GM19467 (cell line): ENCODE measurements at regions not wholly inside any gene's neighbourhood (a gene's known extent, or its start where the extent isn't known, plus 50 kb on each side); places are given as distances from the start of the nearest gene placed in this dataset.
"Not testable (repeated sequence)": the region's sequence is repeated elsewhere in the genome, so short reads cannot be mapped to it uniquely, and the experiment has no call there.

Experiments
- ATAC-seq: cut with Tn5 transposase; IDR thresholded peaks from one replicate; pipeline ENCODE4 v1.9.1; 2021; ENCODE audit warnings: mild to moderate bottlenecking, moderate library complexity; ENCODE audit not compliant: unreplicated experiment

DNA sequence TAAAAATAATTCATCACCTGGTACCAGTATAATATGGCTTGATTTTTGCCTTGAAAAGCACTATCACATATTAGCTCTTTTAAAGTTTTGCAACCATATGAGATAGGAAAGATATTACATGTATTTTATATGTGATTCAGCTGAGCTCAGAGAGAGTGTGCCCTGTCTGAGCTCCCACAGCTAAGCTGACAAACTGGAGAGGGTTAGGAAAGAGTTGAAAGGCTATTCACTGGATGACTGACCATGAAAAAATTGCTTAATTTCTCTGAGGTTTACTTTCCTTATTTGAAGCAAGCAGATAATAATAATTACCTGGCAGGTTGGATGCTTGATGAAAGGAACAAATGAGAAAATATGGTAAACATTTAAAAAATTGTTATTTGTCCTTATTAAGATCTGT is 97.4 kb upstream of the CCDC80 start:
- no peak for ATAC-seq

DNA sequence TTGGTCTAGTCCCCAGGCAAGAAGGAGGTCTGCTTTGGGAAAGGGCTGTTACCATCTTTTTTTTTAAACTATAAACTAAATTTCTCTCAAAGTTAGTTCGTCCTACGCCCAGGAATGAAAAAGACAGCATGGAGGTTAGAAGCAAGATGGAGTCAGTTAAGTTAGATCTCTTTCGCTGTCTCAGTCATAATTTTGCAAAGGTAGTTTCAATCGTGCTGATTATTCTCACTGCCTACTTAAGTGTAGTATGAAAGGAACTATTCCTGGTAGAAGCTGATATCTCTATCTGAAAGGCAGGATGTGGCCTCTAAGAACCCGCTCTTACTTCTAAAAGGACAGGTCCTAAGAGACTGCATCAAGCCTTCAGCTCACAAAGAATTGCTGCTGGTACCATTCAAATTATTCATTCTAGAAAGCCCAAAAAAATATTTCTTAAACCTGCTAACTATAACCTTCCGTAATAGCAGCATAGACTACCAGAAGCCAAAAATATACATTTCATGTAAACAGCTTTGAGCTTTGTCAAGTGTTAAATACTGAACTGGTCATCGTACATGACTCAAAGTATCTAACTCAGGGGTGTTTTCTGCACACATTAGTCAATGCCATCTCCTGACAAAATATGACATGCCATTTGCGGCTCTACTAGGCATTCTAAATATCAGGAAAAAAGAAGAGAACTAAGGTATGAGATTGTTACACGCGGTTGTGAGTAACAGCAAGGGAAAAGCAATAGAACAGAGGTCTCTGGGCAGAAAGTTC is 96.0 kb upstream of the CCDC80 start:
- no peak for ATAC-seq

DNA sequence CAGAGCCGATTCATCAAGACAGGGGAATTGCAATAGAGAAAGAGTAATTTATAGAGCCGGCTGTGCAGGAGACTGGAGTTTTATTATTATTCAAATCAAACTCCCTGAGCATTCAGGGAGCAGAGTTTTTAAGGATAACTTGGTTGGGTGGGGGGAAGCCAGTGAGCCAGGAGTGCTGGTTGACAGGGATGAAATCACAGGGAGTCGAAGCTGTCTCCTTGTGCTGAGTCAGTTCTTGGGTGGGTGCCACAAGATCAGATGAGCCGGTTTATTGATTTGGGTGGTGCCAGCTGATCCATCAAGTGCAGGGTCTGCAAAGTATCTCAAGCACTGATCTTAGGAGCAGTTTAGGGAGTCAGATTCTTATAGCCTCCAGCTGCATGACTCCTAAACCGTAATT is 95.4 kb upstream of the CCDC80 start:
- no peak for ATAC-seq

DNA sequence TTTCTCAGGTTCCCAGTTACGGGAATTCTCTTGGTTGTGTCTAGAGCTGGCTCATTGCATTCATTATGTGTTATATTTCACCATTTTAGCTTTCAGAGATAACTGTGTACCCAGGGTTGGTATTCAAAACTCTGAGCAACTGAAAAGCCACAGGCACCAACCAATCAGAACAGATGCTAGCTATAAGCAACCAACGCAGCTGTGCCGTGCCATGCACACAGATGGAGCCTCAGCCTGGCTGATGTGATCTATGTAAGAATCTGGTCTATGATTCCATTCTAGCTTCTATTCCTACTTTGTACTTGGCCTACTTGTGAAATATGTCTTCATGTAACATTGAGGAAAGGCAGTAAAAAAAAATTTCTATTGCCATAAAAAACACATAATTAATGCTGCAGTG is 95.0 kb upstream of the CCDC80 start:
- no peak for ATAC-seq

DNA sequence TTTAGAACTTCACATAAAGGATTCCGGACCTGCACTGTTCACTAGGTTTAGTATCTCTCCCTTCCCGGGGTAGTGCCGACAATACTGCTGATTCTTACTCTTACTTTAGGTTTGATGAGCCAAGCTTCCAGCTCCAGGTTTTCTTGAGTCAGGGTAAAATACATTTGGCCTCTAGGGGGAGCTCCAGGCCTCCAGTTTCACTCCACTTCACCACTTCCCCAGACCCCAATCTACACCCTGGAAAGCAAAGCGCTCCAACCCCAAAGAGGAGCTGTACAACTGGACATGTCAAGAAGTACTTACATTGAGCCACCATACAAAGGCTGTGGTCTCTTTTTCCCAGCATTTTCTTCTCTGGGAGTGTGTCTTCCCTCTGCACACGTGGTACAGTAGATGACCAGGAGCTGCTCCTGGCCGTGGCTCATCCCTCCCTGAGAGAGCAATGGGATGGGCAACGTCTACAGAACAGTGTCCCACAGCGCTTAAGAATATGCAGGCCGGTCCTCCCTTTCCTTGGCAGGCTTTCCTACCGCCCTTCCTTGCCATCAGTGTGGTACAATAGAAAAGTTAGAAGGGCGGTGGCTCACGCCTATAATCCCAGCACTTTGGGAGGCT is 93.9 kb upstream of the CCDC80 start:
- ATAC-seq: peak; percentile 61

DNA sequence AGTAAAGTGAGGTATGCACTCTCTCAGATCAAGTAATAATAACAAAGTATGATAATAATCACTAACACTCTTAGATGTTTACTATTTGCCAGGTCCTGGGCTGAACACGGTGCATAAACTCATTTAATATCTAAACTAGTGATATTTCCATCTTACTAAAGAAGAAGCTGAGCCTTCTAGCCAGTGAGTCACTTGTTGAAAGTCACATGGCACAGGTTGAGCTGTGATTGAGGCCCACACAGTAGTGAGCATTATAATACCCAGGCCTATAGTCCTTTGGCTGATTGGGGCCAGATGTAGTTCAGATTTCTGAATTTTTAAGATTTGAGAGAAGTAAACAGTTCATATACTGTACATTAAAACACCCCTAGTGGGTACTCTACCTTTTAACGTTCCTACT is 93.2 kb upstream of the CCDC80 start:
- no peak for ATAC-seq

DNA sequence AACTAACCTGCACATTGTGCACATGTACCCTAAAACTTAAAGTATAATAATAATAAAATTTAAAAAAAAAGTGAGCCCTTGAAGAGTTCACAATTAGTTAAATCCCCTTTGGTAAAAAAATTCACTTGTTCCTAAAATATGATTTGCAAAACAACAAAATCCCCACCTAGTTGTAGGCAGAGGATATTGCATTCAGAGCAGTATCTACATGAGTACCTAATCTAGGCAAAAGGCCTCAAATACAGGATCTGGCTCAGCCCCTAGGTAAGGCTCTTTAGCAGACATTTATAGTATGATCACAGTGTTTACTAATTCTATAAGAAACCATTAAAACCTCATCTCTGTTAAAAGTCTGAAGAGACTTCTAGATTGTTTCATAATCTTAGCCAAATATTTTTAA is 89.3 kb upstream of the CCDC80 start:
- no peak for ATAC-seq

DNA sequence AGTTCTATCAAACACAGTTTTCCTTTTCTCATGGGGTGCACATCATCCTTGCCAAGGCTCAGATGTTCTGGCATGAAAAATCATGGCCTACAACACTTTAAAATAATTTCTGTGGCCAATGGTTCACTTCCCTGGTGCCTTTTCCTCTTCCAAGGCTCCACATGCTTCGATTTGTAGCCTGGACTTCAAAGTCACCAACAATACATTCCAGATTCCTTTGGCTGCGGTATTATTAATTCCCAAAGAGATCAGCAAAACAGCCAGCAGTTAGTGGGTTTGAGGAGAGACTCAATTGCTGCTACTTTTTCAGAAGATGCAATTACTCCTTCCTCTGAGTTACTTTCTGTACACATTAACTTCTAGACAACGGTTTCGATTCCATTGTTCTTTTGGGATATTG is 80.3 kb upstream of the CCDC80 start:
- no peak for ATAC-seq

DNA sequence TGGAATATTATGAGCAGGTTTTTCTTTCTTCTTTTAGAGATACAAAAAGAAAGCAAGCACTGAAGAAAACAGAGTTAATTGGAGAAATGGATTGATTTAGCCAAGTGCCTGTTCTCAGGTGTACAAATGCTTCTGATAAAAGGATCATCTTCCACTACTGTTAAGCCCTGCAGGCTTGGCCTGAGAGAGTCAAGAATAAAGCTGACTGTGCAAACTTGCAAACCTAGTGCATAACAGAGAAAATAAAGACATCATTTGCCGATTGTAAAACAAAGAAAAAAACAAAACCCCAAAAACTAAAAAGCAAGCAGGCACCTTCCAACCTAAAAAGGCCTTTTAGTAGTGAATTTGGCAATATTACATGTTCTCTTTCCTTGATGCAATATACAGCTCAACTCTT is 78.0 kb upstream of the CCDC80 start:
- no peak for ATAC-seq

DNA sequence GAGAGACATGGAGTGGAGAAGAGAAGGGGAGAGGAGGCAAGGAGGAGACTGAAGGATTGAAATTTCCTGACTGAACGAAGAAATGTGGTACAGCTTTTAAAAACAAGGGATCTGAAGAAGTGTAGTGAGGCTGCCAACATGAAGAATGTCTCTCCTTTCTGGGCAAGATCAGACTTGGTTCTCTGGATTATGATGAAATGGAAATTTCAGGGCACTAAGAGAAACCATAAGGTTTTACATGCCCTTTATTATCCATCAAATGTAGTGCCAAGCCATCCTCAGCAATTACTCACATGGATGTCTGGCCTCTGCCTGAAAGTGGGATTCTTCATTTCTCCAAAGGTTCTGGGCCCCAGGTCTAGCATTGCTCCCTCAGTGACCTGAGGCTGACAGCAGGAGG is 77.6 kb upstream of the CCDC80 start:
- ATAC-seq: no peak

DNA sequence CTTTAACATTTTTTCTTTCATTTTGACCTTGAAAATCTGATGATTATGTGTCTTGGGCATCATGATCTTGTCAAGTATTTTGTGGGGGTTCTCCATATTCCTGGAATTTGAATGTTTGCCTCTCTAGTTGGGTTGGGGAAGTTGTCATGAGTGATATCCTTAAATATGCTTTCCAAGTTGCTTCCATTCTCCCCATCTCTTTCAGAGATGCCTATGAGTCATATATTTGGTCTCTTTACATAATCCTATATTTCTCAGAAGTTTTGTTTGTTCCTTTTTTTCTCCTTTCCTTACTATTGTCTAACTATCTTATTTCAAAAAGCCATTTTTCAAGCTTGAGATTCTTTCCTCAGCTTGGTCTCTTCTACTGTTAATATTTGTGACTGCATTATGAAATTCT is 69.0 kb upstream of the CCDC80 start:
- no peak for ATAC-seq

DNA sequence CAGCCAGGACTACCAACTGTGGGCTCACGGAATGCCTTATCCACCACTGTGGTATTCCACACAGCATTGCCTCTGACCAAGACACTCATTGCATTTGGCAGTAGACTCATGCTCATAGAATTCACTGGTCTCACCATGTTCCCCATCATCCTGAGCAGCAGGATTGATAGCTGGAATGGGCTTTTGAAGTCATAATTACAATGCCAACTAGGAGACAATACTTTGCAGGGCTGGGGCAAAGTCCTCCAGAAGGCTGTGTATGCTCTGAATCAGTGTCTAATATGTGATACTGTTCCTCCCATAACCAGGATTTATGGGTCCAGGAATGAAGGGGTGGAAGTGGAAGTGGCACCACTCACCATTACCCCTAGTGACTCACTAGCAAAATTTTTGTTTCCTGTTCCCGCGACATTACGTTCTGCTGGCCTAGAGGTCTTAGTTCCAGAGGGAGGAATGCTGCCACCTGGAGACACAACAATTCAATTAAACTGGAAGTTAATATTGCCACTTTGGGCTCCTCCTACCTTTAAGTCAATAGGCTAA is 58.6 kb upstream of the CCDC80 start:
- ATAC-seq: no peak

DNA sequence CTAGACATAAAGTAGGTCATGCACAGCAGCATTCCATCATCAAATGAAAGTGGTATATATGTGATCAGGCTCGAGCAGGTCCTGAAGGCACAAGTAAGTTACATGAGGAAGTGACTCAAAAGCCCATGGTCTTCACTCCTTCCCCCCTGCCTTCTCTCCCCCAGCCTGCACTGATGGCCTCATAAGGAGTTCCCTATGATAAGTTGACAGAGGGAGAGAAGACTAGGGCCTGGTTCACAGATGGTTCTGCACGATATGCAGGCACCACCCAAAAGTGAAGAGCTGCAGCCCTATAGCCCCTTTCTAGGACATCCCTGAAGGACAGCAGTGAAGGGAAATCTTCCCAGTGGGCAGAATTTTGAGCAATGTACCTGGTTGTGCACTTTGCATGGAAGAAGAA is 57.5 kb upstream of the CCDC80 start:
- ATAC-seq: not testable (repeated sequence)

DNA sequence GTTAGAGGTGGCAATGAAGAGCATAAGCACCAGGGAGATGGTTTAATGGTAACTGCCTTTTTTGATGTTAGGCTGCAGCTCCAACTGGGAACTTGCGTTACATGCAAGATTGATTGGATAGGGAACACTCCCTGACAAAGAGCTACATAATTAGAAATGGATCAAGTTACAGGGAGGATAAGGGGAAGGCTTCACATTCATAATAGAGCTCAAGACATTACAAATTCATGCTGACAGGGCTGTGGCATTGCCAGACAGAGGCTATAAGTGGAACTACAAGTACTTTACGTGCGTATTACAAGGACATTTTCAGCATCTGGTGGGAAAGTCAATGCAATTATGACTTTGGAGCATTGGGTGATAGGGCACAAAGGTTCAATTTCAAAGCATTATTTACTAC is 55.3 kb upstream of the CCDC80 start:
- not testable (repeated sequence) for ATAC-seq

DNA sequence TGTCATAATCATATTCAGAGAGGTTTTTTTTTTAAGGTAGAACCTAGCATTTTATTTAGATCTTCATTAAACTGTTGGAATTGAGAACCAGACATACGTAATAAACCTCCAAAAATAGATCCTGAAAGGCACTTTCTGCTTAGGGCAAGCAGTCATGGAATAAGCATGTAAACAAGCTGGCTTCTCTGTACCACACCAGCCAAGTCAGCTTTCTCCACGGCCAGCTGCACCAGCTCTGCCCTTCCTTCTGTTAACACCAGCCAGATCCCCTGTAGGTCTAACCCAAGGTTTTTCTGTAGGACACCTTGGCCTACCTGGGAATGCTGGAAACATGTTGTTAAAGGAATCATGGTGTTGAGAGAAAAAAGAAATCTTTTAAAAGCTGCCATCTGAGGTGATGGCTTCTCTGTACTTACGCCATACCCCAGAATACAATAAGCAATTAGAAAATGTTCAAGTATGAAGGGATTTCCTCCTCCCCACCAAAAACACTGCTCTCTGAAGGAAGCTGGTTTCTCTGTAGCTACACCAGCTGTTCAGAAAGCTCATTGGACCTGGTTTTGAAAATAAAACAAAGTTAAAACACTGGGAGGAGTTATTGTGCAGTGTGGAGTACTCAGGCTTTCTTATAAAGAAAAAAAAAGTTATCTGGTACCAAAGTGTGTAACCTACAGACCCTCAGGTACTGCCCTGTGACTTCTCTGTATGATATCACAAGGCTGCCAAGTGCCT is 54.6 kb upstream of the CCDC80 start:
- not testable (repeated sequence) for ATAC-seq

DNA sequence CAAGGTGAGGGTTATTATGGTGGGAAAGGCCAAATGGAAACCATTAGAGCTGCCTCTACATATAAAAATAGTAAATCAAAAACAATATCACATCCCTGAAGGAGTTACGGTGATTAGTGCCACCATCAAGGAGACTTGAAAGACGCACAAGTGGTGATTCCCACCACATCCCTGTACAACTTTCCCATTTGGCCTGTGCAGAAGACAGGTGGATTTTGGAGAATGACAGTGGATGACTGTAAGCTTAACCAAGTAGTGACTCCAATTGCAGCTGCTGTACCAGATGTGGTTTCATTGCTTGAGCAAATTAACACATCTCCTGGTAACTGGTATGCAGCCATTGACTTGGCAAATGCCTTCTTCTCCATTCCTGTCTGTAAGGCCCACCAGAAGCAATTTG is 54.0 kb upstream of the CCDC80 start:
- ATAC-seq: not testable (repeated sequence)

DNA sequence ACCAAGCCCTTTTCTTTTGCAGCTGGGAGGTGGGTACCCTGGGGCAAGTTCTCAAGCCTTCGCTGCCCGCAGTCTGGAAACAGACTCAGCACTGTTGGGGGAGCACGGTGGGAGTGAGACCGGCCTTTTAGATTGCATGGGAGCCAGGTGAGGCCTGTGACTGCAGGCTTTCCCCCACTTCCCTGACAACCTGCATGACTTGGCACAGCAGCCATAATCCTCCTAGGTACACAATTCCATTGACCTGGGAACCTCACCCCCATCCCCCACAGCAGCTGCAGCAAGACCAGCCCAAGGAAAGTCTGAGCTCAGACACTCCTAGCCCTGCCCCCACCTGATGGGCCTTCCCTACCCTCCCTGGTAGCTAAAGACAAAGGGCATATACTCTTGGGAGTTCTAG is 52.2 kb upstream of the CCDC80 start:
- ATAC-seq: no peak
